ENCODE measurements at regions not wholly inside any gene's neighbourhood (a gene's known extent, or its start where the extent isn't known, plus 50 kb on each side); places are given as distances from the start of the nearest gene placed in this dataset.

DNA sequence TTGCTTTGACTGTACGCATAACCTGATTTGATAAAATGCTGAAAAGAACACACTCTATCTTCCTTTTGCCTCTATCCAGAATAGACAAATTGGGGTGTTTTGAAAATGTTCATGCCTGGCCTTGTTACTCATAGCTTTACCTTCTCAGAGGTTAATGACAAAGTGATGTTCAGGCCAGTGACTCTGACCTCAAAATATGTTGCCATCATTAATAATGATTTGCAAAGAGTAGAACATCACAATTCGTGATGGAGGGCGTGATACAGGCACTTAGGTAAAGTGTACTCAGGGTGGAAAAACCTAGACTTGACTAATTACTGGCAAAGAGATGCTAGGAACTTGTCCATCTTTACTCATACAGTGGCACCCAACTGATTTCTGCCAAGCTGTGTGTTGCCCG, 656.6 kb upstream of the SOX9 start:
- no peak for DNase-seq (ENCODE audit: low read depth)

GRCh38 chr17:71464751-71465150, 656.1 kb upstream of the SOX9 start:
- DNase-seq (ENCODE audit: low read depth) = no peak

DNA sequence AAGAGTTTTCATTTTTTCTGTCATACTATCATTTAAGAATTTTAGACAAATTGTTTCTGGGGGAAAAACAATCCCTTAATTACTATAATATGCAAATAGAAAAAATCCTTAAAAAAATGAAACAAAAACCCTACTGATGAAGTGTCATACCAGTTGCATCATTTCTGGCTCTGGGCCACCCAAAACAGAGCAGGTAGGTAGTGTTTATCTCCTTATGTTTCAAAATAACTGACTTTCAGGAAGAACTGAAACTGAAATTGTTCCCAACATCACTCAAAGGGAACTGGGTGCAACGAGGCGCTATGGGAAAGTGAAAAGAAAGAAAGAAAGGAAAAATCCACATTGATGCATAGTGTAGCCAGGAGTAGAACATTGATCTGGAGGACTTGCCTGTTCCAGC, 653.1 kb upstream of the SOX9 start:
- no peak for DNase-seq (ENCODE audit: low read depth)

DNA sequence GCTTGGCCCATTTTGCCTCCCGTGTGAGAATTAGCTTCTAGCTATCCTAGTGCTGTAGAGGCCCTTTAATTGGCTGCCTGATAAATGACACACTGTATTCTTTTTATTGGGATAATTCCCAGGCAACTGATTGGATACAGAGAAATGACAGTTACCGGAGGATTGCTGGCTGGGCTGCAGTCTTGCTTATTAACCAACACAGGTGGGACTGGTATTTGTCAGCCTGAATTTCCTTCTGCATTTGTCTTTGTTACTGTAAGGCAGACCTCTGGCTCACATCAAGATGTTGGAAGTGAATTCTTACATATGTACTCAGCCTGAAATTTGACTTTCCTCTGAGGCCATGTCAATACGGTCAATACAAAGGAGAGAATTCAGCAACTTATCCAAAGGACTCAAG, 650.8 kb upstream of the SOX9 start:
- no peak for DNase-seq (ENCODE audit: low read depth)

DNA sequence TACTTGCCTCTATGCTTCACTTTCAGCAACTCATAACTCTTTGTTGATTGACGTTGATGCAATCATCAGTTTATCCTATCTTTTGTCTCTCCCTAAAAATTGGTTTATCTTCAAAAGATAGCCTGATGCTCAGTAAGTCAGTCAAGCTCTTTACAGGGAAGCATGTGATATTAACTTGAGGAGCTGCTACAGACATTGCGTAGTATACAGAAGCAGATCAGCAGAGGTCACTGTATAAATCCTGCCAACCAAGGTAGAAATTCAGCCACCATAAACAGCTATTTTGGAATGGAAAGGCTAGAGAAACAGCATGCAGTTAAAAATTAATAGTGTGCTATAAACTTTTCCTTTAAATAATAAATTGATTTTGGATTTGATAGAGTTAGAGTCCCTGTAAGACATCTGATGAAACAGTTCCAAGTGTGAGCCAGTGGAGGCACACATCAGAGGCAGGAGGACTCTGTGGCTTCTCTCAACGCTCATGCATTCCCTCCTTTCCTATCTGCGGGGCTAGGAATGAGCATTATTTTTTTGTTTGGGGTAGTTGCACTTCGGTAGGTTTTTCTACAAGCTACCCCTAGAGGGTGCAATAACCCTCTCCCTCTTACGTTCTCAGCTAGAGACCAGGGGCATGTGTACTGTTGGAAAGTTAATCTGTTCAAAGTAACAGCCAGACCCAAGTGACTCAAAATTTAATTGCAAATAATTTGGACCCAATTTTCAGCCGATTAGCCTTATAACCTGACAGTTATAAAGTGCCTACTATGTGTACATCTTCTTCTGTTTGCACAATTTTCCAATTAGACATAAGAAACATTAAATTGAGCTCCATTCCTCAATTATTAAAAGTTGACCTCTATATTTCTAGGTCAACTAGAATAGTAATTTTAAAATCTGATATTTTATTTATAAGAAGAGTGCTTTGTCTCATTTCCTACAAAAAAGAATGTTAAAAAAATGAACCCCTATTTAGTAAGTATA, 647.7 kb upstream of the SOX9 start:
- peak; percentile 67 for DNase-seq (ENCODE audit: low read depth)

- DNase-seq (ENCODE audit: low read depth) = no peak
Measured at GRCh38 chr17:71477356-71477755, 643.5 kb upstream of the SOX9 start.

- DNase-seq (ENCODE audit: low read depth) = no peak
Measured at GRCh38 chr17:71480099-71480498, 640.7 kb upstream of the SOX9 start.

DNA sequence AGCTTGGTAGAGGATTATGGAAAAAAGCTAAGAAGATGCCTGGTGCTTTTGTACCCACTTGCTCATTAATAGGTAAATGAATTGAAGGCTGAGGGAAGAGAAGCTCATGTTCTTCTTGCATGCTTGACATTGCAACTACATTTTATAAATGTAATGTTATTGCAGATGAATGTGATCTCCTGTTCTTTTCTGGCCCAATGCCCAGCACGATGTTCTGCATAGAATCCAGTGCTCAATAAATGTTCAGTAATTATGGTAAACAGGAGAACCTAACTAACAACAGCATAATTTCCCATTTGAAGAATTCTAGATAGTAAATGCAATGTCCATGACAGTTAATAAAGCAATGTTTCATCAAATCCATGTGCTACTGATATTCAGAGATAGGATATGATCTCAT, 638.2 kb upstream of the SOX9 start:
- DNase-seq (ENCODE audit: low read depth) = no peak

- no peak for DNase-seq (ENCODE audit: low read depth)
Measured at GRCh38 chr17:71484546-71484945, 636.3 kb upstream of the SOX9 start.

- DNase-seq (ENCODE audit: low read depth) = no peak
Measured at GRCh38 chr17:71485426-71485825, 635.4 kb upstream of the SOX9 start.

DNA sequence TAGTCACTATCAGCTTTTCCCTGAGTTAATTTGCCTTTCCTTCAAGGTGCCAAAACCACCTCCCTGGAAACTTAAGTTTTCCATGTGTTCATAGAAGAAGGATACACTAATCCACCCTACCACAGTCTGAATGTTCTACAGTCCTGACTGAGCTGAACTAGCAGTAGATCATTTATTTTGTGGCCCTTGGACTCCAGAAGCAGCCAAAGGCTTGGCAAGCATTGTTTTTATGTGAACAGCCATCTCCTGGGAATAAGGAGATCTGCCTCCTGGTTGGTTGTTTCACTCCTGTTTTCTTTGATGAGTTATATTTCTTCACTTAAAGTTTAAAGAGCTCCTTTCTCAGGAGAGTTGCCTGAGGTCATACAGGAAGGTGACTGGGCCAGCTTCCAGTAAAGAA, 634.6 kb upstream of the SOX9 start:
- no peak for DNase-seq (ENCODE audit: low read depth)

- no peak for DNase-seq (ENCODE audit: low read depth)
Measured at GRCh38 chr17:71488851-71489250, 632.0 kb upstream of the SOX9 start.

- DNase-seq (ENCODE audit: low read depth) = no peak
Measured at GRCh38 chr17:71494062-71494855, 626.6 kb upstream of the SOX9 start.

DNA sequence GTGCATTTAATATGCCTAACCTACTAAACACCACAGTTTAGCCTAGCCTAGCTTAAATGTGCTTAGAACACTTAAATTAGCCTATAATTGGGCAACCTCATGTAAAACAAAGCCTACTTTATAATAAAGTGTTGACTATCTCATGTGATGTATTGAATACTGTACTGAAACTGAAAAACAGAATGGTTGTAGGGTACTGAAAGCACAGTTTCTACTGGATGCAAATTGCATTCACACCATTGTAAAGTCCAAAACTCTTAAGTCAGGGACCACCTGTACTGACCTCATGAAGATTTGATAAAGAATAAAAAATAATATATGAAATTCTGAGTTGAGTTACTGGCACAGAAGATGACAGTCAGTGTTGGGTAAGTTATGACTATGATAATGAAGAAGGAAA, 625.4 kb upstream of the SOX9 start:
- DNase-seq (ENCODE audit: low read depth) = no peak

GRCh38 chr17:71496552-71496951, 624.3 kb upstream of the SOX9 start:
- no peak for DNase-seq (ENCODE audit: low read depth)

GRCh38 chr17:71500761-71501555, 619.9 kb upstream of the SOX9 start:
- DNase-seq (ENCODE audit: low read depth) = no peak

DNA sequence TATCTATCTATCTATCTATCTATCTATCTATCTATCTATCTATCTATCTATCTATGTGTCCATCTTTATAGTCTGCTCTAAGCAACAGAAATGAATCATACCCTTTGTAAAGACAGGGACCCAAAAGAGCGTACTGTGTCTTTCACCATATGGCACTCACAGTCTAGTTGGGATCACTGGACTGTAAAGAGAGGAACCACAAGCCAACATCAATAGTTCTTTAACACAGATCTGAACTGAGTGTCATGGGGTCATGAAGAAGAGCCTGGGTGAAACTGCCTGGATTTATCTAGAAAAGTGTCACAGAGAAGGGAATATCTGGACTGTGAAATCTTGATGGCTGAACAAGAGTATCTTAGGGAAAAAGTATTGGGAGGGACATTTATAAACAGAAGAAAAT, 619.1 kb upstream of the SOX9 start:
- DNase-seq (ENCODE audit: low read depth) = no peak

DNA sequence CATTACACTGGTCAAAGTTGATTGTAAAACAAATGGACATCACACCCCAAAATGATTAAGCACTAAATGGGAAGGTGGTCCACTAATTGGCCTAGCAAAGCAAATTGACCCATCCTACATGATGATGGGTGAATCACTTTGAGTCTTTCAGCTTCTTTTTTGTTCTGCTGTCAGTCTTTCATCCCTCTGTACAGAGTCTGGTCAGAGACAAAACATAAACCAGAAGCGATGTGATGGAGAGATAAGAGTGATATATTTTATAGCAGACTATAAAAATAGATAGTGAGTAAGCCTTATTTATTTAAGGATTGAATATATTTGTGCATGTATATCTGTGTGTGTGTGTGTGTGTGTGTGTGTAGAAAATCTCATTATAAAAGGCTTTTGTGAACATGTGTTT, 618.4 kb upstream of the SOX9 start:
- no peak for DNase-seq (ENCODE audit: low read depth)

GRCh38 chr17:71503710-71504465, 616.9 kb upstream of the SOX9 start:
- DNase-seq (ENCODE audit: low read depth) = no peak

DNA sequence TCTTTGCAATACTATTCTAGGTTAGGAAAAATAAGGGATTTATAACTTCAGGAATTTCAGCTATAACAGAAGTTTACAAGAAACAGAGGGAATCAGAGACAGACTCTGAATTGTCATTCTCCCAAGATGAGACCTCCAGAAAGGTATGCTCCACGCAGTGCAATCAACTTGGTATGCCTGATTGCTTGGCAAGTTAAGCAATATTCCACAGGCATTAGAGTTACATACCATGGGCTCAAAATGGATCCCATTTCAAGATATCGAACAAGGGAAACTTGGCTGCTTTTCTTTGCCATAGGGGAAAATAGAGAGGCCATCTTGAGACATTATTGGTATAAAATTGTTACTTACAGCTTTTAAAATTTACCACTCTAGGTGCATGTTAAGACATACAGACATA, 615.6 kb upstream of the SOX9 start:
- DNase-seq (ENCODE audit: low read depth) = no peak

- DNase-seq (ENCODE audit: low read depth) = no peak
Measured at GRCh38 chr17:71505981-71506380, 614.8 kb upstream of the SOX9 start.

All from HT1080 (cell line).